Fibroblast of mammary gland (primary cell): ENCODE measurements at regions not wholly inside any gene's neighbourhood (a gene's known extent, or its start where the extent isn't known, plus 50 kb on each side); places are given as distances from the start of the nearest gene placed in this dataset.

Source experiments
- DNase-seq: peaks from one replicate; pipeline ENCODE4 v3.0.0-alpha.2; 2010; ENCODE audit warnings: low read depth
- H3K4me3 ChIP-seq: 2 replicates; pipeline ENCODE4 v1.5.1; 2011; ENCODE audit warnings: low read depth, mild to moderate bottlenecking, low read length, moderate library complexity; ENCODE audit not compliant: control insufficient read depth
- TF ChIP-seq, protein P1 (sequence below): conservative IDR thresholded peaks from 2 replicates; pipeline ENCODE4 v1.5.1; 2011; ENCODE audit warnings: low read depth, low read length, inconsistent platforms; ENCODE audit not compliant: control insufficient read depth, insufficient read depth

DNA sequence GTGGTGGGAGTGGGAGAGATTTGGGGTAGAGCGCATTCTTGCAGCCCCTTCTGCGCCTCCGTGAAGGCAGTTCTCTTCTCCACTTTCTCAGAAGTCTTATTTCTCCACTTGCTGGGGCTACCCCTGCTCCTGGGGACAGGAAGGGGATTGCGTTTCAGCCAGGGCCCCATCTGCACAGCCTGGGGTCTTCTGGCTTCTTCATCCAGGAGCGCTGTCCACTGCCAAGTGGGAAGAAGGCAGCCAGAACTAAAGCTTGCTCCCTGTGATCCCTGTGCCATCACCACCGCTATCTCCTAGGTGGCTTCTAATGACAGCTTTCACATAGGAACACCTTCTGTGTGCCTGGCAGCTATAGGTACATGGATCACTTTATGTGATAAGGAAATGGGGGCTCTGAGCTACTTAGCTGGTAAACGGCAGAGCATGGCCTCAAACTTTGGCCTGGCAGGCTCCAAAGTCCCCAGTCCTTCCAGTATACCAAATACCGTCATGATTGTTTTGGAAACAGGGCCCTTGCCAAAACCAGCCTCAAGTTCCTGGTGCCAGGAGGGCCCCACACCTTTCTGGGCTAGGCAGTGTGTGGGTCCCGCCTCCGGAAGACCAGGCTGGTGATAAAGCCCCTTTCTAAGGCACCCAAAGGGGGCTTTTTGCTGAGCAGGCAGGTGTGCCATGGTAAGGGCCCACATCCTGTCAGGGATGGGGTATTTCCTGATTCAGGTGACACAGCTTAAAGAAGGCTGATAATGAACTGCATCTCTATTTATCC, 60.4 kb upstream of the PAX6 start:
- no peak overlapping the region for H3K4me3 ChIP-seq
- DNase-seq = no peak
- TF ChIP-seq, protein P1, sequence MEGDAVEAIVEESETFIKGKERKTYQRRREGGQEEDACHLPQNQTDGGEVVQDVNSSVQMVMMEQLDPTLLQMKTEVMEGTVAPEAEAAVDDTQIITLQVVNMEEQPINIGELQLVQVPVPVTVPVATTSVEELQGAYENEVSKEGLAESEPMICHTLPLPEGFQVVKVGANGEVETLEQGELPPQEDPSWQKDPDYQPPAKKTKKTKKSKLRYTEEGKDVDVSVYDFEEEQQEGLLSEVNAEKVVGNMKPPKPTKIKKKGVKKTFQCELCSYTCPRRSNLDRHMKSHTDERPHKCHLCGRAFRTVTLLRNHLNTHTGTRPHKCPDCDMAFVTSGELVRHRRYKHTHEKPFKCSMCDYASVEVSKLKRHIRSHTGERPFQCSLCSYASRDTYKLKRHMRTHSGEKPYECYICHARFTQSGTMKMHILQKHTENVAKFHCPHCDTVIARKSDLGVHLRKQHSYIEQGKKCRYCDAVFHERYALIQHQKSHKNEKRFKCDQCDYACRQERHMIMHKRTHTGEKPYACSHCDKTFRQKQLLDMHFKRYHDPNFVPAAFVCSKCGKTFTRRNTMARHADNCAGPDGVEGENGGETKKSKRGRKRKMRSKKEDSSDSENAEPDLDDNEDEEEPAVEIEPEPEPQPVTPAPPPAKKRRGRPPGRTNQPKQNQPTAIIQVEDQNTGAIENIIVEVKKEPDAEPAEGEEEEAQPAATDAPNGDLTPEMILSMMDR = no peak

DNA sequence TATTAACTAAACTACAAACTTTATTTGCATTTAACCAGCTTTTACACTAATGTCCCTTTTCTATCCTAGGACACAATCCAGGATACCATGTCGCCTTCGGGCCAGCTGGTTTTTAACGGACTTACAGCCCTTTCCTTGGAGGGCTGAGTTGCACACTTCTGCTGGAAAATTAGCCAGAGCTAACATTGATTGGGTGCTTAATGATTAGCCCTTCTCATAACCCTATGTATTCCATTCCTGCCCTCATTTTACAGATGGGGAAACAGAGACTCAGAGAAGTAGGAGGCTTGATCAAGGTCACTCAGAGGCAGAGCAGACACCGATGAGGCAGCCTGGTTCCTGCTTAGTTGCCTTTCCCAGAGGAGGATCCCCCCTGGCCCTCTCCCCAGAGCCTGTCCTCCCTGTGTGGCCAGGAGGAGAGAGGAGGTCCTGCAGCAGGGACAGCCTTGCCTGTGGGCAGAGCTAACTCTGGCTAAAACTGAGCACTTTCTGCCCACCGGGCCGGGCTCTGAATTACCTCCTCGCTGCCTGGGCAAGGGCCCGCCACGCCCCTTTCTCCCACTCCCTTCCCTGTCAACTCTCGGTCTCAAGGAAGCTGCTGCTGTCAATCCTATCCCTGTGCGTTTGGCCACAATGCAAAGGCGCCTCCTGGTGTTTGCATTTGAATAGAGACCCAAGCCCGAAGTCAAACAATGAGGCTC, 59.6 kb upstream of the PAX6 start:
- TF ChIP-seq, protein P1 = peak; percentile 65
- no peak overlapping the region for H3K4me3 ChIP-seq
- DNase-seq = peak; percentile 36

DNA sequence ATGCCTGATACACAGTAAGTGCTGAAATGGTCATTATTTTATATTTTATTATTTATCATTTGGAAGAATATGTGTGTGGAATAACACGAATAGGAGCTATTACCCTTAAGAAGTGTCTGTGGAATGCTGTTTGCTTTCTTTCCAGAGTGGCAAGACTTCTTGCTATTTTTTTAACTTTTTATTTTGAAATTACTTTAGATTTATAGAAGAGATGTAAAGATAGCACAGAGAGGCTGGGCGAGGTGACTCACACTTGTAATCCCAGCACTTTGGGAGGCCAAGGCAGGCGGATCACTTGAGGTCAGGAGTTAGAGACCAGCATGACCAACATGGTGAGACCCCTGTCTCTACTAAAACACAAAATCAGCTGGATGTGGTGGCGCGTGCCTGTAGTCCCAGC, 58.9 kb upstream of the PAX6 start:
- no peak overlapping the region for H3K4me3 ChIP-seq
- TF ChIP-seq, protein P1 = no peak
- DNase-seq = no peak

DNA sequence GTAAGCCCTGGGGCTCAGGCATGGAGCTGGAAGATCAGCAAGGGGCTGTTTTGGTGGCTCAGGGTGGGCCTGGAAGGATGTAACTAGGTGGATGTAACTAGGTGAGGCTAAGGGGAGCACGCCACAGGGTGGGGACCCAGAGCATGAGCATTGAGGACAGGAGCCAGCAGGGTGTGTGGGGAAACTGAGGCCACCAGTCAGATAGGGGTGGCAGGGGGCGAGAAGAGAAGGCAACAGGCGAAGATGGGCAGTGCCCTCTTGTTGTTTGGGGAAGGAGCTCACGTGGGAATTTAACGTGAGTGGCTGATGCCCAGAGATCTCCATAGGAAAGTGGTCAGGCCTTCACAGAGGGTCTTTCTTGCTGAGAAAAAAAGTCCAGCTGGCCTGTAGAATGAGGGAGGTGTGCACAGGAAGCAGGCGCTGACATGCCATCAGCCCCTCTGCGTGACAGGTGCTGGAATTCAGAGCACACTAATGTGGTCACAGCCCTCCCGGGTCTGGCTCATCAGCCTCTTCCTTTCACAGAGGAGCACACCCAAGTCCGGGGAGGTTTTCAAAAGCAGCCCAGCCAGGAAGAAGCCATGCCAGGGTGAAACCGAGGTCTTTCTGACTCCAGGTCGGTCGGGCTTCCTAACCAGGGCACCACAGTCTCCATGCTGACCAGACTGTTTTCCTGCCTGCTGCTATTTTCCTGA, 54.6 kb upstream of the PAX6 start:
- H3K4me3 ChIP-seq = no peak overlapping the region
- no peak for DNase-seq
- TF ChIP-seq, protein P1 = no peak

DNA sequence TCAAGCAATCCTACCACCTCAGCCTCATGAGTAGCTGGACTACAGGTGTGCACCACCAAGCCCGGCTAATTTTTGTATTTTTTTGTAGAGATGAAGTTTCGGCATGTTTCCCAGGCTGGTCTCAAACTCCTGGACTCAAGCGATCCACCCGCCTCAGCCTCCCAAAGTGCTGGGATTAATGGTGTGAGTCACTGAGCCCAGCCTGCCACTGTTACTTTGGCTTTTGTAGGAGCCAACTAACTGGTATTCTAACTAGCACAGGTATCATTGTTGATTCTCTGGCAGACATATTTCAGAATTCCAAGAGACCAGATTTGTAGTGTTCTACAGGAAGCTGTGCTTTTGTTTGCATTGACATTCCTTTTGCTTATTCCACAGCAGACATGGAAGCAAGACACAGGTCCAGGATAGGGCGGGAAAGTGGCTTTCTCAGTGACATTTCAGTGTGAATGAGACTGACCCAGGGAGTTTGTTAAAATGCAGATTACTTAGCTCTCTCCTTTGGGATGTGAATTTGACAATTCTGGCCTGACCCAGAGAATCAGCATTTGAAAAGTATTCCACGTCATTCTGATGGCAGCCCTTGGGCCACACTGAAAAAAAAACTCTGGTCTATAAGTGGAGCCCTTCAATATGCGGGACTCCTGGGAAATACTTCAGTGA, 52.2 kb upstream of the PAX6 start:
- no peak overlapping the region for H3K4me3 ChIP-seq
- TF ChIP-seq, protein P1 = no peak
- DNase-seq = no peak

DNA sequence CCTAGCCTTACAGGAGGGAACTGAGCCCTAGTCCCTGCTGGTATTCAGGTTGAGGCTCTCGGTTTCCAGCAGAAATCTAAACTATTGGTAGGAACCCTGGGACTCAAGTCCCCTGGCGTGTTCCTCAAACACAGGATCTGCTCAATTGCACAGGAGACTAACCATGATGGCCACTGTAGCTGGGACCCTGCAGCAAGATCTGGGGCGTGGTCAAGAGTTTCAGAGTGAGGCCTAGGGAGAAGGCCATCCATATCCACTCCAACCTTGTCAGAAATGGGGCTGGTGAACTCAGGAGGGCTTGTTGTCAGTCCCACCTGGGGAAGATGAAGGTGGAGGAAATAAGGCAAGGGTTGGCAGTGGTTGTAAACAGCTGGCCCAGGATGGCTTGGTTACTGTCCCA, 49.9 kb upstream of the PAX6 start:
- no peak for DNase-seq
- TF ChIP-seq, protein P1 = no peak
- no peak overlapping the region for H3K4me3 ChIP-seq
